Central memory CD8-positive, alpha-beta T cell (primary cell): ENCODE measurements at regions not wholly inside any gene's neighbourhood (a gene's known extent, or its start where the extent isn't known, plus 50 kb on each side); places are given as distances from the start of the nearest gene placed in this dataset.

Source experiments
- ATAC-seq: fragments of 150-1000 bp; cut with Tn5 transposase; replicated peaks from 2 replicates; pipeline ENCODE4 v1.10.0; 2022; ENCODE audit warnings: mild to moderate bottlenecking, moderate FRiP score, moderate number of reproducible peaks; ENCODE audit not compliant: poor library complexity, severe bottlenecking; ENCODE audit errors: extremely low read depth
- DNase-seq, 2 donors: peaks; one replicate each; pipeline ENCODE4 v3.0.0; 2021; ENCODE audit warnings: low spot score in 2 of 2
- H3K27ac Mint-ChIP-seq: one replicate; pipeline ENCODE4 v1.8.0; 2022; ENCODE audit warnings: low read depth, mild to moderate bottlenecking, moderate library complexity, mixed read lengths
- H3K27me3 Mint-ChIP-seq: one replicate; pipeline ENCODE4 v1.8.0; 2022; ENCODE audit warnings: mixed read lengths
- H3K36me3 Mint-ChIP-seq: one replicate; pipeline ENCODE4 v1.8.0; 2022; ENCODE audit warnings: mild to moderate bottlenecking, moderate library complexity, mixed read lengths; ENCODE audit not compliant: insufficient read depth
- H3K4me1 Mint-ChIP-seq: one replicate; pipeline ENCODE4 v1.8.0; 2022; ENCODE audit warnings: mixed read lengths
- H3K4me3 Mint-ChIP-seq: one replicate; pipeline ENCODE4 v1.8.0; 2022; ENCODE audit warnings: mild to moderate bottlenecking, moderate library complexity, mixed read lengths
- H3K9me3 Mint-ChIP-seq: one replicate; pipeline ENCODE4 v1.8.0; 2022; ENCODE audit warnings: mixed read lengths

DNA sequence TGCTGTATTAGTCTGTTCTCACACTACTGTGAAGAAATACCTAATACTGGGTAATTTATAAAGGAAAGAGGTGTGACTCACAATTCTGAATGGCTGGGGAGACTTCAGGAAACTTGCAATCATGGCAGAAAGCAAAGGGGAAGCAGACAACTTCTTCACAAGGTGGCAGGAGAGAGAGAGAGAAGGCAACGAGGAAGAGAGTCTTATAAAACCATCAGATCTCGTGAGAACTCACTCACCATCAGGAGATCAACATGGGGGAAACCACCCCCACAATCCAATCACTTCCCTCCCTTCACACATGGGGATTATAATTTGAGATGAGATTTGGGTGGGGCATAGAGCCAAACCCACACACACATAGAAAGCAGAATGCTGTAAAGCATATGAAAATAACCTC is 896.2 kb downstream of the CDH11 start:
- no peak for DNase-seq
- Mint-ChIP-seq H3K27ac (no peak overlapping the region), H3K9me3 (peaks cover 32% of the 10 kb centered on the region), H3K4me3 (no peak overlapping the region), H3K4me1 (no peaks in the 10 kb centered on the region), H3K36me3 (no peaks in the 10 kb centered on the region), H3K27me3 (no peaks in the 10 kb centered on the region)
- ATAC-seq, result no peak

DNA sequence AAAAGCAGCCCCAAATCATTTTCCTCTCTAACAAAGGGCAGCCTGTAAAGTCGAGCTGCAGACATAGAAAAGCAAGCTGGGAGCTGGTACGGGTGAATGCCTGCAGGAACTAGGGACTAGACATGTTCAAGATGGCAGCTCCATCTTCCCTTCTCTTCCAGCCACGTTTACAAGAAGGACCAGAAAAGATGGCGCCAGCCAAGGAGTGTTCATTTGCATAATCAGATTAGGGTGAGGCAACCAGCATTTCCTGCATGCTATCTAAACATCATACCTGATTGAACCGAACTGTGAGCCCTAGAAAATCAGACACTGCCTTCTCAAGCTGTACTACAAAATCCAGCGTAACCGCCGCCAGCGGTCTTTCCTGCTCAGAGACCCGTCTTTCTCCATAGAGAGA is 896.8 kb downstream of the CDH11 start:
- ATAC-seq (no peak), DNase-seq (no peak)
- Mint-ChIP-seq H3K36me3 (no peaks in the 10 kb centered on the region), H3K27me3 (no peaks in the 10 kb centered on the region), H3K9me3 (peaks cover 32% of the 10 kb centered on the region), H3K4me1 (no peaks in the 10 kb centered on the region), H3K27ac (no peak overlapping the region), H3K4me3 (no peak overlapping the region)

DNA sequence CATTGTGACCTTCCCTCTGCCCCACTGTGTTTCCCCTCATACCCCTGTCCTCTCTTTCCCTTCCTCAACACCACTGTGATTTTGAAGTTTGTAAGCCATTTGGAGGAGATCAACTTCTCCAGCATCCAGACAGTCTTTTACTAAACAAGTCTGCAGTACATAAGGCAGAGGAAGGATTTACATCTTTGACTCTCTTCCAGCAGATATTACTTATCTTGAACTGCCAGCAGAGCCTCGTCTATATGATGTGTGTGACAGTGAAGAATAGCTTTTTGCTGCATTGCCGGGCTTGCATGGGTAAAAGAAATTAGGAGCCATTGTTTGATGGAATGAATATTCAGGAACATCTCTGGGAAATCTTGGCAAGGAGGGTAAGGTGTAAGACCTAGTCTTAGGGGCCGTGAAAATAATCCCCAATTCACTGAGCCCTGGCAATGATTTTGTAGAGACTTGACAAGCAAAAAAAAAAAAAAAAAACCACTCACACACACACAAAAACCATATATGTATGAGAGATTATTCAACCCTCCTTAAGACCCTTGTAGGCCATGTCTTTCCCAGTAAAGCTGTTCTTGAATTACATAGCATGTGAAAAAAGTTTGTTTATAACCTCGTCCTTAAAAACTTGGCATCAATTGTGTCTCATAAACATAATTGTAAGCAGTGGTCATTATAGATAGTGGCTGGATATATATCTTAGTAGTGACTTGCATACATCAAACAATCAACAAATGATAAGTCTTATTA is 903.9 kb downstream of the CDH11 start:
- ATAC-seq (no peak), DNase-seq (no peak)
- Mint-ChIP-seq H3K9me3 (peaks cover 22% of the 10 kb centered on the region), H3K27ac (no peak overlapping the region), H3K36me3 (no peaks in the 10 kb centered on the region), H3K4me3 (no peak overlapping the region), H3K4me1 (no peaks in the 10 kb centered on the region), H3K27me3 (no peaks in the 10 kb centered on the region)

DNA sequence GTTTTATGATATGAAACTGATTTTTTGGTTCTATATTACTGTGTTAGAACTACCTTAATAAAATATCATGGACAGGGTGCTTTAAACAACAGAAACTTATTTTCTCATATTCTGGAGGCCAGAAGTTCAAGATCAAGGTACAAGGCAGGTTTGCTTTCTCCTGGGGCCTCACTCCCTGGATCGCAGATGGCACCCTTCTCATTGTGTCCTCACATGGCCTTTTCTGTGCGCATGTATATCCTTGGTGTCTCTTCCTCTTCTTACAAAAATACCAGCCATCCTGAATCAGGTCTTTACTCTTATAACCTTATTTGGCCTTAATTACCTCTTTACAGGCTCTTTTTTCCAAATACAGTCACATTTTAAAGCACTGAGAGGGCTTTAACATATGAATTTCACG is 906.1 kb downstream of the CDH11 start:
- Mint-ChIP-seq H3K36me3 (no peaks in the 10 kb centered on the region), H3K4me1 (no peaks in the 10 kb centered on the region), H3K27ac (no peak overlapping the region), H3K9me3 (peaks cover 11% of the 10 kb centered on the region), H3K4me3 (no peak overlapping the region), H3K27me3 (no peaks in the 10 kb centered on the region)
- DNase-seq (no peak), ATAC-seq (no peak)

DNA sequence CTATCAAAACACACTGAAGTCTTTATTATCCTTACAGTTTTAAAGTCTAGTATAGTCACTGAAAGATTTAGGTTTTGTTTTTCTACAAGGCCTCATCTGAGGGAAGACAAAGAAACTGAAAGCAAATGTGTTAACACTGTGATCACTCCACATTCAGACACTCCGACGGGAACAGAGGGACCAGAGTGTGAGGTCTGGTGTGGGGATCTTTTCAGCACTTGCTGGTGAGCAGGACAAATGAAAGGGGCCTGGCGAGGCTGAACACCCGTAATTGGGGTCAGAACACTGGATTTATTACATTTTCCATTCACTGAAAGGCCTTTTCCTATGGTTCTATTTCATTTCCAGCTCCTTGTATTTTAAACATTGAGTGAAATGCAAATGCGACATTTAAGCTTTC is 910.5 kb downstream of the CDH11 start:
- no peak for ATAC-seq
- Mint-ChIP-seq H3K27ac (no peak overlapping the region), H3K4me3 (no peak overlapping the region), H3K36me3 (no peaks in the 10 kb centered on the region), H3K27me3 (no peaks in the 10 kb centered on the region), H3K9me3 (peaks cover 24% of the 10 kb centered on the region), H3K4me1 (no peaks in the 10 kb centered on the region)
- DNase-seq, result no peak

DNA sequence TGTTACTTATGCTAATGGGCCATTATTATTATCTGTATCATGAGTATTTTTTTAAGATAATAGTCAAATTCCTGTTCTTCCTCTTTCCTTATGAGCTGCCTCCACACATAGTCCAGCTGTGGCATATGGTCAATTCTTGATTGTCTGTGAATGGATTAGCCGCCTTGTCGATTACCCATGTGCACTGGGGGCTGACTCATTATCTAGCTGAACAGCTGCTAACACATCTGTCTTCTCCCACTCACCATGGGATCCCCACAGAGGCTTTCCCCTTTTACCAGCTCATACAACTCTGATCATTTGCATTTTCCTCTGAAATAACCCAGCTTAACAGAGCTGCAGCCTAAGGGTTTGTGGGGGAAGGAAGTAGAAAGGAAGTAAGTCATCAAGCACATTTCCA is 915.0 kb downstream of the CDH11 start:
- Mint-ChIP-seq H3K27ac (no peak overlapping the region), H3K27me3 (no peaks in the 10 kb centered on the region), H3K9me3 (peaks cover 28% of the 10 kb centered on the region), H3K4me3 (no peak overlapping the region), H3K4me1 (no peaks in the 10 kb centered on the region), H3K36me3 (no peaks in the 10 kb centered on the region)
- no peak for ATAC-seq
- DNase-seq, result no peak

DNA sequence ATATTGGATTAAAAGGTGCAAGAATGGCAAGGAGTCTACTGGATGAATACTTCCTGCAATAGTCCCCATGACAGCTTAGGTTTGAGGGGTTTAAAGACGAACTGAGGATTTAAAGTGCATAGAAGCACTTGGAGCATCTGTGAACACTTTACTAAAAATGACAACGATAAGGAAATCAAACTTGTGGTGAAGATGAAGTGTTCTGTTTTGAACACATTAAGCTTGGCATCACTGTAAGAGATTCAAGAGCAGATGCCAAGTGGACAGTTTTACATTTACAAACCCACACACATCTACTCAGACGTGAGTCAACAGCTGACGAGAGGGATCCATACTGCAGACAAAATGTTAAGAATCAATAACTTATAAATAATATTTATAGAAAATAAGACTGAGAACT is 918.7 kb downstream of the CDH11 start:
- Mint-ChIP-seq H3K4me1 (no peaks in the 10 kb centered on the region), H3K9me3 (peaks cover 14% of the 10 kb centered on the region), H3K27me3 (no peaks in the 10 kb centered on the region), H3K27ac (no peak overlapping the region), H3K4me3 (no peak overlapping the region), H3K36me3 (no peaks in the 10 kb centered on the region)
- DNase-seq (no peak), ATAC-seq (no peak)

DNA sequence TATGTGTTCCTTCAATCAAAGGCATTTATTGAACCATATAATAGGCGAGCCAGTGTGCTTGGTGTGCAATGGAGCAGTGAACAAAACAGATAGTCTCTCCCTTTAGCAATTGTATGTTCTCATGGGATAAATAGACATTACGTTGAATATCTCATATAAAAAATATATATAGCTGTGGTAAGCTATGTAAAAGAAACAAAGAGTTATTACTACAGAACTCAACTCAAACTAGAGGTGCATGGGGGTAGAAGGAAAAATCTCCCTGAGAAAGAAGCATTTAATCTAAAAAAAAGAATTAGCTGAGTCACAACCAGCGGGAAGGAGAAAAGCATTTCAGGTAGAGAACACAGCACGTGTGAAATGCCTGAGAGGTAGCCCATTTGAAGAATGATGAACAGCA is 919.3 kb downstream of the CDH11 start:
- ATAC-seq (no peak), DNase-seq (no peak)
- Mint-ChIP-seq H3K27ac (no peak overlapping the region), H3K27me3 (no peaks in the 10 kb centered on the region), H3K4me1 (no peaks in the 10 kb centered on the region), H3K9me3 (peaks cover 10% of the 10 kb centered on the region), H3K36me3 (no peaks in the 10 kb centered on the region), H3K4me3 (no peak overlapping the region)

DNA sequence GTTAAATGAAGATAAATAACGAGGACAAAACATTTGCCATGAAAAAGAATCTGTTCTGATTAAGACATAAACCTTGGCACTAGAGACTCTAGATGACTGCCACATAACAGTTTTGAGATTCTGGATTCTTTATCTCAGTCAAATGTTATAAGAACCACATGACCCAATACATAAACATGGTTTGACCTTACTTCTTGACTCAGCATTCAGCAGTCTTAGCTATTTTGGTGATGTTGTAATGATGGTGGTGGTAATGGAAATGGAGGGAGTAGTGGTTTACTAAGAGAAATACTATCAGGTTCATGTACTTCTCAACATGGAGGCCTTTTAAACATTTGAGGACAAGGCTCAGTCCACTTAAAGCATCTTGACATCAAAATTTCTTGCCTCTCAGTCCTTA is 925.4 kb downstream of the CDH11 start:
- Mint-ChIP-seq H3K4me3 (no peak overlapping the region), H3K9me3 (peaks cover 21% of the 10 kb centered on the region), H3K27ac (no peak overlapping the region), H3K4me1 (no peaks in the 10 kb centered on the region), H3K27me3 (no peaks in the 10 kb centered on the region), H3K36me3 (no peaks in the 10 kb centered on the region)
- ATAC-seq (no peak), DNase-seq (no peak)

DNA sequence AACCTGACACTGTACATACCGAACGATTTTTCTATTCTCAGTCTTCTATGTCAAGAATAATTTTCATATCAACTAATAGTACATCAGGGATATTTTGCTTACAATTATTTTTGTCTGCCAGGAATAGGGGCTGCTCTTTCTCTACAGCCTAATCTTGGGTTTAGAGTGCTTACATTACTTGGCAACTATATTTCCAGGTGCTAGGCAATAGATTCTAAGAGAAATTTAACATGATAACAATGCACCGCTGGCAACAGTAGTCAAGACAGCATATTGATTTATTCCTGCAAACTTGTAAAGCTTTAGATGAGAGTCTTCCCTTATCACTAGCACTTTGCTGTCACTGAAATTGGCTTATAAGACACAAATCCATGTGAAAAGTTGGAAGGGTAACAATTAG is 935.9 kb downstream of the CDH11 start:
- H3K4me1 Mint-ChIP-seq, result no peaks in the 10 kb centered on the region
- H3K9me3 Mint-ChIP-seq, result peaks cover 32% of the 10 kb centered on the region
- no peak for DNase-seq
- H3K36me3 Mint-ChIP-seq, result no peaks in the 10 kb centered on the region
- H3K27me3 Mint-ChIP-seq, result no peaks in the 10 kb centered on the region
- no peak overlapping the region for H3K4me3 Mint-ChIP-seq
- no peak for ATAC-seq
- no peak overlapping the region for H3K27ac Mint-ChIP-seq

DNA sequence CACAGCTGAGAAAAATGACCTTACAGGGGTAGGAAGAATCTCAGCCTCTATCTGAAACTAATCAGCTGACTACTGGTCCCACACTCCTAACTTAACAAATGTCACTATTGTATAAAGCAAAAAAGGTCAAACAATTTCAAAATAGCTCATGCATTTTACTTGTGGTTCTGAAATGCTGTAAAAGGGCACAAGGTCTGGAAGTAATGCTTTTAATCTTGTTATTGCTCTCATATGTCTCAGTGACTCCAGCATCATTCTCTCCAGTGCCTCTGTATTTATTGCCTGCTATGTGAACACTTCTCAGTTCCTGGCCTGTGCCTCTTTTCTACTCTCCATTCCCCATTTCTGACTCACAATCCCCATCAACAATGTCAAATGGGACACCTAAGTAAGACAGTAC is 937.7 kb downstream of the CDH11 start:
- no peak overlapping the region for H3K27ac Mint-ChIP-seq
- H3K27me3 Mint-ChIP-seq, result no peaks in the 10 kb centered on the region
- H3K4me3 Mint-ChIP-seq, result no peak overlapping the region
- no peaks in the 10 kb centered on the region for H3K36me3 Mint-ChIP-seq
- peaks cover 18% of the 10 kb centered on the region for H3K9me3 Mint-ChIP-seq
- no peaks in the 10 kb centered on the region for H3K4me1 Mint-ChIP-seq
- DNase-seq, result no peak
- no peak for ATAC-seq

DNA sequence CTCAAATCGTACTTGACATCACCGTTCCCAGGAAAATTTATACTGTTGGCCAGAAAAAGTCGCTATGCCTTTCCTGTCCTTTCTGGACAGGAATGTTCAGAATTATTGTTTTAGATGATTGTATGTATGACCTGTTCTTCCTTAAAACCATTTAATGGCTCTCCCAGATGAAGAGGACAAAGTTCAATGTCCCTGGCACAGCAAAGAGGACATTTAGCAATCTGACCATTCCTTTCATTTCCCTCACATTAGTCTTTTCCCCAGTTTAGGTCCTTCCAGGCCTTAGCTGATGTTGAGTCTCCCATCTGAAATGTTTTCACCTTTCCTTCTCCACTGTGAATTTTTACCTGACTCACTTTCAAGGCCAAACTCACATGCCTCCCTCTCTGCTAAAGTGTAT is 938.9 kb downstream of the CDH11 start:
- H3K9me3 Mint-ChIP-seq, result peaks cover 18% of the 10 kb centered on the region
- DNase-seq, result no peak
- no peak overlapping the region for H3K27ac Mint-ChIP-seq
- H3K4me1 Mint-ChIP-seq, result no peaks in the 10 kb centered on the region
- no peaks in the 10 kb centered on the region for H3K27me3 Mint-ChIP-seq
- no peak for ATAC-seq
- no peaks in the 10 kb centered on the region for H3K36me3 Mint-ChIP-seq
- H3K4me3 Mint-ChIP-seq, result no peak overlapping the region

DNA sequence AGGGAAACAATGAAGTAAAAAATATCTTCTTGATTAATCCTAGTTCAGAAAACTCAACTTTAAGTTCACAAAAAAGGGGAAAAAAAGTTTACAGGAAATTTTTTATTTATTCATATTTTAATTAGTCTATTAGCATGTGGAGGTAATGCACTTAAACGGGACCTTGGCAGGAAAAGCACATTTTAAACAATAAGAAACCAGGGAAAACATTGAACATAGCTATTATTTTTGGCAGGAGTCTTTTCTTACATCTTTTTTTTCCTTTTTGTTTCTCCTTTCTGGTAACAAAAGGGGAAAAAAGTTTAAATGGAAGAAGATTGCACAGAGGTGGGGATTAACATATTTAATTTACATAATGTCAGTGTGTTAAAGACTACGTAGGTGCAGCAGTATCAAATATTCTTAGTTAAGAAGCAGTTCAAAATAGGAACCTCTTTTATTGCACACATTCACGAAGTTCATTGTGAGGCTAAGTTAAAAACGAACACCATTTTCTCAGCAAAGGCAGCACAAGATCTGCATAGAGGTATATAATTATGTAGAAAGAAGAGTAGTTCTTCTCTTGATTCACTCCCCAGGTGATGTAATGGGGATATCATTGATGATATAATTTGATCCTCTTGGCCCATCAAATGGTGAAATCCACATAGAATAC is 940.5 kb downstream of the CDH11 start:
- DNase-seq (no peak), ATAC-seq (no peak)
- Mint-ChIP-seq H3K36me3 (no peaks in the 10 kb centered on the region), H3K4me1 (no peaks in the 10 kb centered on the region), H3K9me3 (peaks cover 17% of the 10 kb centered on the region), H3K4me3 (no peak overlapping the region), H3K27ac (no peak overlapping the region), H3K27me3 (no peaks in the 10 kb centered on the region)
